ENCODE measurements at regions not wholly inside any gene's neighbourhood (a gene's known extent, or its start where the extent isn't known, plus 50 kb on each side); places are given as distances from the start of the nearest gene placed in this dataset.
"Not testable (repeated sequence)": the region's sequence is repeated elsewhere in the genome, so short reads cannot be mapped to it uniquely, and the experiment has no call there.

DNA sequence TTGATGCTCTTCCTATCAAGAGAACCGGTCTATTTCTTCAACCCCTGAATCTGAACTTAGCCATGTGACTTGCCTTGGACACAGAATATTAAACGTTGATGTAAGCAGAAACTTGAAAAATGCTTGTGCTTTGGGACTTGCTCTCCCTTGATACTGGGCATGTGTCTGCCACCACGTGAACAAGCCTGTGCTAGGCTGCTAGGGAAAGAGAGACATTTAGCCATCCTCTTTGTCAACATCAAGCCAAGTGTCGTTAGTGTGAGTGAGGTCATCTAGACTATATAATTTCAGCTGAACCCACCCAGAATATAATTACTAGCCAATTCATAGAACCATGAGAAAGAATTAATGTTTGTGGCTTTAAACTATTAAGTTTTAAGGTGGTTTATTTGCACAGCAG lies 98.2 kb upstream of the TRHDE start:
- TF ChIP-seq, protein P1, sequence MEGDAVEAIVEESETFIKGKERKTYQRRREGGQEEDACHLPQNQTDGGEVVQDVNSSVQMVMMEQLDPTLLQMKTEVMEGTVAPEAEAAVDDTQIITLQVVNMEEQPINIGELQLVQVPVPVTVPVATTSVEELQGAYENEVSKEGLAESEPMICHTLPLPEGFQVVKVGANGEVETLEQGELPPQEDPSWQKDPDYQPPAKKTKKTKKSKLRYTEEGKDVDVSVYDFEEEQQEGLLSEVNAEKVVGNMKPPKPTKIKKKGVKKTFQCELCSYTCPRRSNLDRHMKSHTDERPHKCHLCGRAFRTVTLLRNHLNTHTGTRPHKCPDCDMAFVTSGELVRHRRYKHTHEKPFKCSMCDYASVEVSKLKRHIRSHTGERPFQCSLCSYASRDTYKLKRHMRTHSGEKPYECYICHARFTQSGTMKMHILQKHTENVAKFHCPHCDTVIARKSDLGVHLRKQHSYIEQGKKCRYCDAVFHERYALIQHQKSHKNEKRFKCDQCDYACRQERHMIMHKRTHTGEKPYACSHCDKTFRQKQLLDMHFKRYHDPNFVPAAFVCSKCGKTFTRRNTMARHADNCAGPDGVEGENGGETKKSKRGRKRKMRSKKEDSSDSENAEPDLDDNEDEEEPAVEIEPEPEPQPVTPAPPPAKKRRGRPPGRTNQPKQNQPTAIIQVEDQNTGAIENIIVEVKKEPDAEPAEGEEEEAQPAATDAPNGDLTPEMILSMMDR (IDR thresholded peaks at IDR 0.05; ENCODE audit: control extremely low read depth, extremely low read depth, low read depth, missing control alignments), result no peak
- ChIA-PET POLR2A (no interaction called here), CTCF (no interaction called here)
- DNase-seq (ENCODE audit: extremely low spot score), result no peak

DNA sequence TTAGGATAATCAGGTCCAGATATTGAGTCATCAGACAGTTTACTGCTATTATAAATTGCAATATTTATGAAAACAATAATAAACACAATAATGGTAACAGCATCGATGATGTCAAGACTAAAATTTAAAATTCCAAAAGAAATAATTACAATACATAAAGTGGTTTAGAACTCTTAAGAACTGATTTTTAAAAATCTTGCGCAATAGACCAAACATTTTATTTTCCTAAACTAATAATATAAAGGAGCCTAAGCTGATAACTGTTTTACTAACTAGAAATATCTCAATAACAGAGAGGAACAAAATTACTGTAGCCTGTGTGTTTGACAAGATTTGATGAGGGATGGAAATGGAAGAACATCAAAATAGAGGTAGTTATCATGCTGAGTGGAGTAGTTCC lies 93.9 kb upstream of the TRHDE start:
- DNase-seq (ENCODE audit: extremely low spot score), result no peak
- ChIA-PET CTCF (interaction anchor here (1.2 kb wide), 2 partner anchors 10 to 169 kb away, joined by 3 to 4 read pairs; no protein-coding TSS in a partner anchor), POLR2A (no interaction called here)
- TF ChIP-seq, protein P1 (IDR thresholded peaks at IDR 0.05; ENCODE audit: control extremely low read depth, extremely low read depth, low read depth, missing control alignments), result no peak

DNA sequence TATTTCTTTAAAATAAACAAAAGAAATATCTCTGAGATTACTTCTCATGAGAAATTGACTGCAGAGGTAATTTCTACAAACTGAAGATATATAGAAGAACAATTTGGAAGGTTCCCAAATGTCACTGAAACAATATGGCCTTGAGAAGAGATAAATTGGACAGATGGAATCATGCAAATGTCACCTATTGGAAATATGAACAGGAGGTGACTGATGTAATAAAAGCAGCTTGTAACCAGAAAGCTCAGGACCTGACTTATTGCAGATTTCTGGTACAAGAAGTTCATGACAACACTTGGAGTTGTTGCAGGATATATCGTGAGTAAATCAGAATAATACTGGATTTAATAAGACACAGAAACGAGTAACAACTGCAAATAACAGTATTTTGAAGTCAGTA lies 93.3 kb upstream of the TRHDE start:
- POLR2A ChIA-PET, result no interaction called here
- TF ChIP-seq, protein P1 (IDR thresholded peaks at IDR 0.05; ENCODE audit: control extremely low read depth, extremely low read depth, low read depth, missing control alignments), result no peak

DNA sequence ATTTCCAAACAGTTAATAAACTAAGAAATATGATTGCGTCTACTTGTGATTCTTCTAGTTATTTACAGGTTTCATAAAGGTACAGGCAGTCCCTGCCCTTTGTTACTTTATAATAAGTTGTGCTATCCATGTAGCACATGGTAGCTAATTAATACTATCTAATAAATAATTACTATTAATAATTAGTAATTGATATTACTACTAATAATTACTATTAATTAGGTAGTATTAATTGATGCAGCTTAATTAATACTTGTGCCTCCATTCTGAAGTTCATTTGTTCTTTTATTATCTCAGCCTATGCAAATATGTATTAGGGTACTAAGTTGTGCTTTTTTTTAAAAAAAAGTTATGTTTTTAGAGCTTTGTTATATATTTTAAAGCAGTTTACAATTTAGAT lies 92.3 kb upstream of the TRHDE start:
- TF ChIP-seq, protein P1 (IDR thresholded peaks at IDR 0.05; ENCODE audit: control extremely low read depth, extremely low read depth, low read depth, missing control alignments), result no peak
- no peak for DNase-seq (ENCODE audit: extremely low spot score)
- ChIA-PET POLR2A (no interaction called here), CTCF (interaction anchor here (1.1 to 3.2 kb wide), 3 partner anchors 12 to 36 kb away, joined by 3 to 10 read pairs (median 3); no protein-coding TSS in a partner anchor)

More for the DNA sequence above, 93.3 kb upstream of the TRHDE start:
- no peak for DNase-seq (ENCODE audit: extremely low spot score)
- CTCF ChIA-PET, result interaction anchor here (1.1 to 3.2 kb wide), 3 partner anchors 9 to 13 kb away, joined by 3 to 10 read pairs (median 3); no protein-coding TSS in a partner anchor

DNA sequence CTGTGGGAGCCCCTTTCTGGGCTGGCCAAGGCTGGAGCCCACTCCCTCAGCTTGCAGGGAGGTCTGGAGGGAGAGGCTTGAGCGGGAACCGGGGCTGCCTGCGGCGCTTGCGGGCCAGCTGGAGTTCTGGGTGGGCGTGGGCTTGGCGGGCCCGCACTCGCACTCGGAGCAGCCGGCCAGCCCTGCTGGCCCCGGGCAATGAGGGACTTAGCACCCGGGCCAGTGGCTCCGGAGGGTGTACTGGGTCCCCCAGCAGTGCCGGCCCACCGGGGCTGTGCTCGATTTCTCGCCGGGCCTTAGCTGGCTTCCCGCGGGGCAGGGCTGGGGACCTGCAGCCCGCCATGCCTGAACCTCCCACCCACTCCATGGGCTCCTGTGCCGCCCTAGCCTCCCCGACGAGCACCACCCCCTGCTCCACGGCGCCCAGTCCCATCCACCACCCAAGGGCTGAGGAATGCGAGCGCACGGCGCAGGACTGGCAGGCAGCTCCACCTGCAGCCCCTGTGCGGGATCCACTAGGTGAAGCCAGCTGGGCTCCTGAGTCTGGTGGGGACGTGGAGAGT lies 87.1 kb upstream of the TRHDE start:
- DNase-seq (ENCODE audit: extremely low spot score); POLR2A ChIA-PET: not testable (repeated sequence)
- CTCF ChIA-PET, result interaction anchor here (0.9 to 1.5 kb wide), 2 partner anchors 11 to 16 kb away, joined by 3 to 5 read pairs; no protein-coding TSS in a partner anchor

DNA sequence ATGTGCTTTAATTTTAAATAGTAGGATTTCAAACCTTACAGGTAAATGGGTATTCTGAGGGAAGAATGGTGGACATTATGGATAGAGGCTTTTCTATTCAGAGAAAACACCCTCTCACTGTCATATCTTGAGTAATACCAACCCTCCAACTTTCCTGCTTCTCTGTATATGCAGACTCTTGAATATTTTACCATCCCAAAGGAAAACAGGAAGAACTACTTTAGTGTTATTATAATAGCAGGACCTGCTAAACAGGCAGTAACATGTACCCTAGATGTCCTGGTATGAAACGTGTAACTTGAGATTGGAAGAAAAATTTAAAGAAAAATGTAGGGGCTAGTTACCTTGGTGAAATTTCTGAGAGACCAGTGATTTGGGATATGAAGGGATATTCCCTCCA lies 82.9 kb upstream of the TRHDE start:
- POLR2A ChIA-PET, result no interaction called here
- TF ChIP-seq, protein P1 (IDR thresholded peaks at IDR 0.05; ENCODE audit: control extremely low read depth, extremely low read depth, low read depth, missing control alignments), result no peak
- CTCF ChIA-PET, result interaction anchor here (3.6 kb wide), 1 partner anchor 17 kb away, joined by 13 read pairs; no protein-coding TSS in a partner anchor
- no peak for DNase-seq (ENCODE audit: extremely low spot score)

DNA sequence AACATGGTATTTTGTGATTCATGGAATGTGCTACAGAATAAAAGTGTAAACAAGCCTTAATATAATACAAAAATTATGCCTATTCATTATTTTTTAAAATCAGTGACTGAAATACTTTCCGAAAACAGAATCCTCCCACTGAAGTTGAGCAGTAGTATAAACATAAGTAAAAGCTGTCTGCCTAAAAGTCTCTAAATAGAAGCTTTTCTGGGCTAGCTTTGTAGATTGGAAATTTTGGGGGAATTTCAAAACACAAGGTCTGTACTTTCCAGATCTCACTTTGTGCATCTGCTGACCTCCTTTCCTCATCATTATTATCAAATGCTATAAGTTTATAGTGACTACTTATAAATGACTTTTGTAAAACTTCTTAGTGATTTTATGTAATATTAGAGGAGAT lies 80.4 kb upstream of the TRHDE start:
- DNase-seq (ENCODE audit: extremely low spot score), result no peak
- TF ChIP-seq, protein P1 (IDR thresholded peaks at IDR 0.05; ENCODE audit: control extremely low read depth, extremely low read depth, low read depth, missing control alignments), result no peak
- CTCF ChIA-PET, result interaction anchor here (1.3 to 3.4 kb wide), 2 partner anchors 9 to 11 kb away, joined by 5 to 10 read pairs; no protein-coding TSS in a partner anchor
- POLR2A ChIA-PET, result no interaction called here

All from GM10248 (cell line).